ENCODE measurements at regions not wholly inside any gene's neighbourhood (a gene's known extent, or its start where the extent isn't known, plus 50 kb on each side); places are given as distances from the start of the nearest gene placed in this dataset.
A peak's percentile ranks its signal among the peaks of the same experiment; 100 is the strongest.

GRCh38 chr4:15234856-15235126, 193.0 kb upstream of the C1QTNF7 start:
- CTCF ChIA-PET: interaction anchor here (1.6 to 9.6 kb wide), 3 partner anchors 163 to 223 kb away, joined by 4 to 134 read pairs (median 55); no protein-coding TSS in a partner anchor
- H3K9me3 Mint-ChIP-seq: no peaks in the 10 kb centered on the region
- H3K27ac Mint-ChIP-seq: no peak overlapping the region
- DNase-seq: no peak
- H3K27me3 Mint-ChIP-seq (ENCODE audit: low read depth): no peaks in the 10 kb centered on the region
- H3K36me3 Mint-ChIP-seq (ENCODE audit: low read depth): no peaks in the 10 kb centered on the region
- H3K4me3 Mint-ChIP-seq: no peak overlapping the region
- intact Hi-C loops (cut with micrococcal nuclease): loop anchor here (1.0 to 10.0 kb wide), 5 partner anchors 51 to 768 kb away; no protein-coding TSS in a partner anchor
- peaks cover 27% of the 10 kb centered on the region for H3K4me1 Mint-ChIP-seq (ENCODE audit: low read depth)

GRCh38 chr4:15235135-15235534, 192.7 kb upstream of the C1QTNF7 start:
- Mint-ChIP-seq H3K4me1 (ENCODE audit: low read depth) (peaks cover 27% of the 10 kb centered on the region), H3K9me3 (no peaks in the 10 kb centered on the region), H3K4me3 (no peak overlapping the region), H3K27ac (no peak overlapping the region), H3K36me3 (ENCODE audit: low read depth) (no peaks in the 10 kb centered on the region), H3K27me3 (ENCODE audit: low read depth) (no peaks in the 10 kb centered on the region)
- CTCF ChIA-PET: interaction anchor here (1.6 to 9.6 kb wide), 3 partner anchors 163 to 223 kb away, joined by 4 to 134 read pairs (median 55); no protein-coding TSS in a partner anchor
- intact Hi-C loops (cut with micrococcal nuclease): loop anchor here (10.0 kb wide), 1 partner anchor 520 kb away; no protein-coding TSS in a partner anchor
- no peak for DNase-seq

GRCh38 chr4:15237648-15238230, 190.1 kb upstream of the C1QTNF7 start:
- Mint-ChIP-seq H3K27me3 (ENCODE audit: low read depth) (no peaks in the 10 kb centered on the region), H3K4me1 (ENCODE audit: low read depth) (peaks cover 19% of the 10 kb centered on the region), H3K27ac (no peak overlapping the region), H3K9me3 (no peaks in the 10 kb centered on the region), H3K36me3 (ENCODE audit: low read depth) (no peaks in the 10 kb centered on the region), H3K4me3 (no peak overlapping the region)
- no peak for DNase-seq
- intact Hi-C loops (cut with micrococcal nuclease): loop anchor here (1.0 to 10.0 kb wide), 4 partner anchors 159 to 517 kb away; no protein-coding TSS in a partner anchor
- CTCF ChIA-PET: interaction anchor here (0.6 to 9.6 kb wide), 4 partner anchors 8 to 220 kb away, joined by 4 to 134 read pairs (median 30); no protein-coding TSS in a partner anchor

GRCh38 chr4:15238720-15239119, 189.1 kb upstream of the C1QTNF7 start:
- Mint-ChIP-seq H3K36me3 (ENCODE audit: low read depth) (no peaks in the 10 kb centered on the region), H3K4me3 (no peak overlapping the region), H3K4me1 (ENCODE audit: low read depth) (peaks cover 9% of the 10 kb centered on the region), H3K9me3 (no peaks in the 10 kb centered on the region), H3K27ac (no peak overlapping the region), H3K27me3 (ENCODE audit: low read depth) (no peaks in the 10 kb centered on the region)
- intact Hi-C loops (cut with micrococcal nuclease): loop anchor here (1.0 to 10.0 kb wide), 4 partner anchors 158 to 516 kb away; no protein-coding TSS in a partner anchor
- DNase-seq: peak; percentile 66
- CTCF ChIA-PET: interaction anchor here (0.6 to 9.6 kb wide), 4 partner anchors 9 to 220 kb away, joined by 4 to 134 read pairs (median 30); no protein-coding TSS in a partner anchor

GRCh38 chr4:15239866-15240265, 188.0 kb upstream of the C1QTNF7 start:
- CTCF ChIA-PET: interaction anchor here (9.6 kb wide), 1 partner anchor 158 kb away, joined by 134 read pairs; no protein-coding TSS in a partner anchor
- Mint-ChIP-seq H3K36me3 (ENCODE audit: low read depth) (no peaks in the 10 kb centered on the region), H3K4me1 (ENCODE audit: low read depth) (no peaks in the 10 kb centered on the region), H3K27me3 (ENCODE audit: low read depth) (no peaks in the 10 kb centered on the region), H3K4me3 (no peak overlapping the region), H3K9me3 (no peaks in the 10 kb centered on the region), H3K27ac (no peak overlapping the region)
- DNase-seq: no peak
- intact Hi-C loops (cut with micrococcal nuclease): loop anchor here (10.0 kb wide), 1 partner anchor 515 kb away; no protein-coding TSS in a partner anchor

GRCh38 chr4:15240764-15241163, 187.1 kb upstream of the C1QTNF7 start:
- no peak overlapping the region for H3K27ac Mint-ChIP-seq
- DNase-seq: no peak
- no peaks in the 10 kb centered on the region for H3K27me3 Mint-ChIP-seq (ENCODE audit: low read depth)
- intact Hi-C loops (cut with micrococcal nuclease): no loop called here
- no peaks in the 10 kb centered on the region for H3K9me3 Mint-ChIP-seq
- H3K36me3 Mint-ChIP-seq (ENCODE audit: low read depth): no peaks in the 10 kb centered on the region
- CTCF ChIA-PET: interaction anchor here (1.5 to 2.6 kb wide), 2 partner anchors 155 to 217 kb away, joined by 7 to 13 read pairs; no protein-coding TSS in a partner anchor
- H3K4me3 Mint-ChIP-seq: no peak overlapping the region
- H3K4me1 Mint-ChIP-seq (ENCODE audit: low read depth): no peaks in the 10 kb centered on the region

GRCh38 chr4:15242021-15242420, 185.8 kb upstream of the C1QTNF7 start:
- no peak overlapping the region for H3K4me3 Mint-ChIP-seq
- H3K9me3 Mint-ChIP-seq: no peaks in the 10 kb centered on the region
- no peak overlapping the region for H3K27ac Mint-ChIP-seq
- DNase-seq: no peak
- CTCF ChIA-PET: interaction anchor here (0.7 to 2.6 kb wide), 8 partner anchors 12 to 410 kb away, joined by 3 to 13 read pairs (median 4); no protein-coding TSS in a partner anchor
- intact Hi-C loops (cut with micrococcal nuclease): no loop called here
- no peaks in the 10 kb centered on the region for H3K27me3 Mint-ChIP-seq (ENCODE audit: low read depth)
- no peaks in the 10 kb centered on the region for H3K36me3 Mint-ChIP-seq (ENCODE audit: low read depth)
- H3K4me1 Mint-ChIP-seq (ENCODE audit: low read depth): no peaks in the 10 kb centered on the region

- H3K9me3 Mint-ChIP-seq: no peaks in the 10 kb centered on the region
- no peak for DNase-seq
- H3K27me3 Mint-ChIP-seq (ENCODE audit: low read depth): no peaks in the 10 kb centered on the region
- intact Hi-C loops (cut with micrococcal nuclease): no loop called here
- no peak overlapping the region for H3K4me3 Mint-ChIP-seq
- H3K4me1 Mint-ChIP-seq (ENCODE audit: low read depth): no peaks in the 10 kb centered on the region
- H3K27ac Mint-ChIP-seq: no peak overlapping the region
- H3K36me3 Mint-ChIP-seq (ENCODE audit: low read depth): no peaks in the 10 kb centered on the region
- CTCF ChIA-PET: interaction anchor here (0.6 to 1.0 kb wide), 3 partner anchors 30 to 419 kb away, joined by 3 to 7 read pairs (median 4); no protein-coding TSS in a partner anchor
Observed at GRCh38 chr4:15244354-15244753, 183.5 kb upstream of the C1QTNF7 start.

- Mint-ChIP-seq H3K9me3 (no peaks in the 10 kb centered on the region), H3K27me3 (ENCODE audit: low read depth) (no peaks in the 10 kb centered on the region), H3K4me1 (ENCODE audit: low read depth) (no peaks in the 10 kb centered on the region), H3K27ac (no peak overlapping the region), H3K36me3 (ENCODE audit: low read depth) (no peaks in the 10 kb centered on the region), H3K4me3 (no peak overlapping the region)
- CTCF ChIA-PET: interaction anchor here (0.6 kb wide), 1 partner anchor 1567 kb away, joined by 7 read pairs; no protein-coding TSS in a partner anchor
- intact Hi-C loops (cut with micrococcal nuclease): no loop called here
- DNase-seq: no peak
Observed at GRCh38 chr4:15245006-15245530, 182.8 kb upstream of the C1QTNF7 start.

GRCh38 chr4:15250021-15250441, 177.8 kb upstream of the C1QTNF7 start:
- DNase-seq: no peak
- intact Hi-C loops (cut with micrococcal nuclease): loop anchor here (5.0 kb wide), 1 partner anchor 402 kb away; no protein-coding TSS in a partner anchor
- CTCF ChIA-PET: no interaction called here

GRCh38 chr4:15253349-15253748, 174.5 kb upstream of the C1QTNF7 start:
- Mint-ChIP-seq H3K27ac (no peak overlapping the region), H3K27me3 (ENCODE audit: low read depth) (no peaks in the 10 kb centered on the region), H3K9me3 (no peaks in the 10 kb centered on the region), H3K36me3 (ENCODE audit: low read depth) (no peaks in the 10 kb centered on the region), H3K4me1 (ENCODE audit: low read depth) (no peaks in the 10 kb centered on the region), H3K4me3 (no peak overlapping the region)
- DNase-seq: no peak
- intact Hi-C loops (cut with micrococcal nuclease): loop anchor here (1.0 to 5.0 kb wide), 2 partner anchors 20 to 399 kb away; no protein-coding TSS in a partner anchor
- CTCF ChIA-PET: interaction anchor here (0.7 to 2.5 kb wide), 6 partner anchors 20 to 396 kb away, joined by 3 to 16 read pairs (median 6); no protein-coding TSS in a partner anchor

More at GRCh38 chr4:15250021-15250441, 177.8 kb upstream of the C1QTNF7 start:
- H3K9me3 Mint-ChIP-seq: no peaks in the 10 kb centered on the region
- H3K27me3 Mint-ChIP-seq (ENCODE audit: low read depth): no peaks in the 10 kb centered on the region
- no peak overlapping the region for H3K4me3 Mint-ChIP-seq
- no peak overlapping the region for H3K27ac Mint-ChIP-seq
- no peaks in the 10 kb centered on the region for H3K36me3 Mint-ChIP-seq (ENCODE audit: low read depth)
- no peaks in the 10 kb centered on the region for H3K4me1 Mint-ChIP-seq (ENCODE audit: low read depth)

GRCh38 chr4:15254236-15254880, 173.5 kb upstream of the C1QTNF7 start:
- no peak overlapping the region for H3K4me3 Mint-ChIP-seq
- DNase-seq: no peak
- CTCF ChIA-PET: interaction anchor here (0.8 to 2.5 kb wide), 5 partner anchors 13 to 395 kb away, joined by 3 to 16 read pairs (median 5); no protein-coding TSS in a partner anchor
- H3K27ac Mint-ChIP-seq: no peak overlapping the region
- no peaks in the 10 kb centered on the region for H3K4me1 Mint-ChIP-seq (ENCODE audit: low read depth)
- no peaks in the 10 kb centered on the region for H3K9me3 Mint-ChIP-seq
- H3K36me3 Mint-ChIP-seq (ENCODE audit: low read depth): no peaks in the 10 kb centered on the region
- intact Hi-C loops (cut with micrococcal nuclease): loop anchor here (5.0 kb wide), 1 partner anchor 398 kb away; no protein-coding TSS in a partner anchor
- no peaks in the 10 kb centered on the region for H3K27me3 Mint-ChIP-seq (ENCODE audit: low read depth)

Data from activated naive CD4-positive, alpha-beta T cell treated with anti-CD3 and anti-CD28 coated beads for 36 hours (primary cell).